A673 (cell line): ENCODE measurements at regions not wholly inside any gene's neighbourhood (a gene's known extent, or its start where the extent isn't known, plus 50 kb on each side); places are given as distances from the start of the nearest gene placed in this dataset.

Source experiments
- BruUV-seq: library from RNA; stranded (reverse); fragments of 400-500 nt; replicated peaks from 2 replicates; lab custom pipeline; 2021; lab: Mats Ljungman, UMichigan
- CTCF ChIA-PET: fragments of 300-600 bp; sonication (Branson Sonifier 250); formaldehyde crosslinking; loops from one replicate; lab custom pipeline; 2022; ENCODE audit warnings: antibody characterized with exemption; lab: Charles Lee
- POLR2A ChIA-PET: fragments of 300-600 bp; sonication (Branson Sonifier 250); formaldehyde crosslinking; loops from one replicate; lab custom pipeline; 2022; ENCODE audit warnings: antibody characterized with exemption; ENCODE audit not compliant: low non-redundant PET; lab: Charles Lee
- DNase-seq: peaks from one replicate; pipeline ENCODE4 v3.0.0-alpha.2; 2015; ENCODE audit warnings: low spot score
- H3K27ac ChIP-seq: fragments of 200-600 bp; sonication (generic); 2 replicates; pipeline ENCODE4 v1.5.1; 2016; ENCODE audit warnings: mixed run types, low read depth, mild to moderate bottlenecking, mixed read lengths, antibody characterized with exemption, low read length; ENCODE audit not compliant: poor library complexity, severe bottlenecking
- H3K27me3 ChIP-seq: fragments of 200-600 bp; sonication (generic); replicated peaks from 2 replicates; pipeline ENCODE4 v1.6.1; 2017; ENCODE audit warnings: mixed run types, low read depth, mild to moderate bottlenecking, mixed read lengths, antibody characterized with exemption, low read length; ENCODE audit not compliant: insufficient read depth, poor library complexity
- H3K36me3 ChIP-seq: fragments of 200-600 bp; sonication (generic); 2 replicates; pipeline ENCODE4 v1.6.1; 2016; ENCODE audit warnings: mixed run types, mild to moderate bottlenecking, mixed read lengths, antibody characterized with exemption, low read length; ENCODE audit not compliant: insufficient read depth, poor library complexity, severe bottlenecking
- H3K4me1 ChIP-seq: fragments of 200-600 bp; sonication (generic); 2 replicates; pipeline ENCODE4 v1.6.1; 2017; ENCODE audit warnings: mixed run types, mild to moderate bottlenecking, mixed read lengths, antibody characterized with exemption, low read length; ENCODE audit not compliant: insufficient read depth, poor library complexity, severe bottlenecking
- H3K4me3 ChIP-seq: fragments of 200-600 bp; sonication (generic); 2 replicates; pipeline ENCODE4 v1.5.1; 2016; ENCODE audit warnings: low read depth, mixed run types, mild to moderate bottlenecking, mixed read lengths, low read length; ENCODE audit not compliant: poor library complexity, severe bottlenecking
- H3K9me3 ChIP-seq: fragments of 200-600 bp; sonication (generic); 2 replicates; pipeline ENCODE4 v1.6.1; 2016; ENCODE audit warnings: mixed run types, low read depth, mild to moderate bottlenecking, mixed read lengths, antibody characterized with exemption, low read length; ENCODE audit not compliant: poor library complexity, severe bottlenecking
- EZH2 ChIP-seq: fragments of 200-600 bp; sonication (generic); IDR thresholded peaks from 2 replicates; pipeline ENCODE4 v1.6.1; 2017; ENCODE audit warnings: borderline replicate concordance, low read depth, mild to moderate bottlenecking, mixed read lengths, antibody characterized with exemption, low read length; ENCODE audit not compliant: poor library complexity, severe bottlenecking
- intact Hi-C: fragments of 100-400 bp; cut with micrococcal nuclease; formaldehyde crosslinking; loops from one replicate; pipeline ENCODE4 v1.10.0; 2022; ENCODE audit not compliant: unreplicated experiment
- TF ChIP-seq, protein P1 (sequence below): fragments of 300-800, 200-600 bp; sonication (generic); conservative IDR thresholded peaks from 2 replicates; pipeline ENCODE4 v1.5.1; 2017; ENCODE audit warnings: low read depth, mild to moderate bottlenecking, antibody characterized with exemption, low read length, moderate library complexity, mixed read lengths

DNA sequence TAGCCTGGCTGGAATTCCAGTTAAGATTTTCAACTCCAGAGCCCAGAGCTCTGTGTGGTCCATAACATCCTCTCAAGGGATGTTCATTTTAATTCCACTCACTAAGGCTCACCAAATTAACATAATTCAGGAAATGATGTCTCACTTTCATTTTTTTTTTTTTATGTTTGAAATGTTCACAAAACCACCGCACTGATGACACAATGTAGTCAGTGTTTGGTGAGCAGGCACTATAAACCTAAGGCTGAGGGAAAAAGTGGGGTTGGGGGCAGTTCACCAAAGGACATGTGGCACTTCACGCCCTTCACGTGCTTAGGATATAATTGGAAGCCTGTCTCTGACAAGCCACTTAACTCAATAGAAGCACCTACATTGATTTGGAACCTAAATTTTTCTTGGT, 177.3 kb upstream of the CAMK1G start:
- H3K36me3 ChIP-seq = no peaks in the 10 kb centered on the region
- H3K9me3 ChIP-seq = no peaks in the 10 kb centered on the region
- TF ChIP-seq EZH2 = no peak
- TF ChIP-seq, protein P1, sequence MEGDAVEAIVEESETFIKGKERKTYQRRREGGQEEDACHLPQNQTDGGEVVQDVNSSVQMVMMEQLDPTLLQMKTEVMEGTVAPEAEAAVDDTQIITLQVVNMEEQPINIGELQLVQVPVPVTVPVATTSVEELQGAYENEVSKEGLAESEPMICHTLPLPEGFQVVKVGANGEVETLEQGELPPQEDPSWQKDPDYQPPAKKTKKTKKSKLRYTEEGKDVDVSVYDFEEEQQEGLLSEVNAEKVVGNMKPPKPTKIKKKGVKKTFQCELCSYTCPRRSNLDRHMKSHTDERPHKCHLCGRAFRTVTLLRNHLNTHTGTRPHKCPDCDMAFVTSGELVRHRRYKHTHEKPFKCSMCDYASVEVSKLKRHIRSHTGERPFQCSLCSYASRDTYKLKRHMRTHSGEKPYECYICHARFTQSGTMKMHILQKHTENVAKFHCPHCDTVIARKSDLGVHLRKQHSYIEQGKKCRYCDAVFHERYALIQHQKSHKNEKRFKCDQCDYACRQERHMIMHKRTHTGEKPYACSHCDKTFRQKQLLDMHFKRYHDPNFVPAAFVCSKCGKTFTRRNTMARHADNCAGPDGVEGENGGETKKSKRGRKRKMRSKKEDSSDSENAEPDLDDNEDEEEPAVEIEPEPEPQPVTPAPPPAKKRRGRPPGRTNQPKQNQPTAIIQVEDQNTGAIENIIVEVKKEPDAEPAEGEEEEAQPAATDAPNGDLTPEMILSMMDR = no peak
- no peak overlapping the region for H3K4me3 ChIP-seq
- peaks cover 6% of the 10 kb centered on the region for H3K4me1 ChIP-seq
- BruUV-seq = no TSS peak
- H3K27ac ChIP-seq = no peak overlapping the region
- intact Hi-C loops = no loop called here
- ChIA-PET POLR2A (no interaction called here), CTCF (interaction anchor here (0.7 kb wide), 1 partner anchor 100 kb away, joined by 3 read pairs; no protein-coding TSS in a partner anchor)
- peaks cover 5% of the 10 kb centered on the region for H3K27me3 ChIP-seq
- DNase-seq = no peak

DNA sequence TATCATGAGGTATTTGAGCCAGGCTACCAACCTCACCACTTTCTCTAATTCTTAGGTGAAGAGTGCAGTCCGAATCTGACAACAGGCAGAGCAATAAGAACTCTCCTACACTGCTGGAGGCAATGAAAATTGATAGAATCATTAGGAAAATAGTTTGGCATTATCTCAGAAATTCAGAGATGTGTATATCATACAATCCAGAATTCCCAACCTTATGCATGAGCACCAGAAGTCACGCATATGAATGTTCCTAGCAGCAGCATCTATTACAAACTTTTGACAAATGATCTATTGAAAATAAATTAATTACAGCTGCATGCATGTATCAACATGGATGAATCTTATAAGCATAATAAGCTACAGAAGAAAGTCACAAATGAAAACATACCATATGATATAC, 176.9 kb upstream of the CAMK1G start:
- ChIA-PET CTCF (no interaction called here), POLR2A (no interaction called here)
- Histone ChIP-seq H3K27ac (no peak overlapping the region), H3K9me3 (no peaks in the 10 kb centered on the region), H3K36me3 (no peaks in the 10 kb centered on the region), H3K4me1 (peaks cover 6% of the 10 kb centered on the region), H3K4me3 (no peak overlapping the region), H3K27me3 (peaks cover 5% of the 10 kb centered on the region)
- no TSS peak for BruUV-seq
- no peak for TF ChIP-seq EZH2
- TF ChIP-seq, protein P1 = no peak
- DNase-seq = no peak
- intact Hi-C loops = no loop called here

DNA sequence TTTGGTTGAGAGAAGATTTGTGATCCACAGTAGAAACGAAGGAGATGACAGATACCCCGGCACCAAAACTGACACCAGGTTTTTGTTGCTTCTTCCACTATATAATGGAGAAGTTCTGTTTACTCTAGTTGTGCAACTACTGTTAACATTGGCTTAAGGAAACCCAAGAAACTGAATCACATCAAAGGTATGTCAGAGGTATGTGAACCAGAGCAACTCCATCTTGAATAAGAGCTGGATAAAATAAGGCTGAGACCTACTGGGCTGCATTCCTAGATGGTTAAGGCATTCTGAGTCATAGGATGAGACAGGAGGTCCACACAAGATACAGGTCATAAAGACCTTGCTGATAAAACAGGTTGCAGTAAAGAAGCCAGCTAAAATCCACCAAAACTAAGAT, 173.7 kb upstream of the CAMK1G start:
- peaks cover 6% of the 10 kb centered on the region for H3K4me1 ChIP-seq
- H3K27ac ChIP-seq = no peak overlapping the region
- ChIA-PET CTCF (no interaction called here), POLR2A (no interaction called here)
- BruUV-seq = no TSS peak
- H3K36me3 ChIP-seq = no peaks in the 10 kb centered on the region
- no peak overlapping the region for H3K4me3 ChIP-seq
- no peaks in the 10 kb centered on the region for H3K9me3 ChIP-seq
- H3K27me3 ChIP-seq = peaks cover 26% of the 10 kb centered on the region
- intact Hi-C loops = no loop called here
- TF ChIP-seq, protein P1 = no peak
- no peak for DNase-seq
